ENCODE measurements at regions not wholly inside any gene's neighbourhood (a gene's known extent, or its start where the extent isn't known, plus 50 kb on each side); places are given as distances from the start of the nearest gene placed in this dataset.
"Not testable (repeated sequence)": the region's sequence is repeated elsewhere in the genome, so short reads cannot be mapped to it uniquely, and the experiment has no call there.

DNA sequence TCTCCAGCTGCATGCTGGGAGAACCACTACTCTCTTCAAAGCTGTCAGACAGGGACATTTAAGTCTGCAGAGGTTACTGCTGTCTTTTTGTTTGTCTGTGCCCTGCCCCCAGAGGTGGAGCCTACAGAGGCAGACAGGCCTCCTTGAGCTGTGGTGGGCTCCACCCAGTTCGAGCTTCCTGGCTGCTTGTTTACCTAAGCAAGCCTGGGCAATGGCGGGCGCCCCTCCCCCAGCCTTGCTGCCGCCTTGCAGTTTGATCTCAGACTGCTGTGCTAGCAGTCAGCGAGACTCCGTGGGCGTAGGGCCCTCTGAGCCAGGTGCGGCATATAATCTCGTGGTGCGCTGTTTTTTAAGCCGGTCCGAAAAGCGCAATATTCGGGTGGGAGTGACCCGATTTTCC is 215.0 kb downstream of the STIM2 start:
- DNase-seq, H3K9me3 ChIP-seq, H3K36me3 ChIP-seq, H3K27me3 ChIP-seq, H3K27ac ChIP-seq, H3K4me3 ChIP-seq, H3K4me1 ChIP-seq: not testable (repeated sequence)

DNA sequence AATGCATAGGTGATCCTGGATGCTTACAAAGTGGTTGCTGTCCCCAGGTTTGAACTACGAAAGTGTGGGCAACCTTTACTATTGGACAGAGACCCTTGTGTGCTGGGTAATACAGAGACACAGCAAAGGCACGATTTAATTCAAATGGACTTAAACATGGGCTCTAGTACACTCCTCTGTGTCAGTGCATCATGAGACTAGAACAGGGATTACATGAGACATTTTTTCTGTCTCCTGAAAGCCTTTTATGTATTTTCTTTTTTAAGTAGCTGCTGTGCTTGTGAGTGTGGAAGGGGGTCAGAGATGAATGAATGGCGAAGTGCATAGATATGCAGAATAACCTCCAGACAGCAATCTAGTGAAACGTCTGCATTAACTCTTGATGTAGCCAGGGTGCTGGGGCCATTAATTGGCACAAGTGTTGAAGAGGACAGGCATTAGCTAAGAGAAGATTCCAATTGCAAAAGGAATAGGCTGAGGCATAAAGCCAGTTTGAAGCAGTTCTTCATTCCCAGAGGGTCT is 218.4 kb downstream of the STIM2 start:
- no peak for DNase-seq
- Histone ChIP-seq H3K27me3 (no peaks in the 10 kb centered on the region), H3K27ac (no peak overlapping the region), H3K36me3 (no peaks in the 10 kb centered on the region), H3K4me1 (no peaks in the 10 kb centered on the region), H3K9me3 (no peaks in the 10 kb centered on the region), H3K4me3 (no peak overlapping the region)
- TF ChIP-seq CTCF (IDR thresholded peaks at IDR 0.05) (no peak), POLR2A (IDR thresholded peaks at IDR 0.05) (no peak)

DNA sequence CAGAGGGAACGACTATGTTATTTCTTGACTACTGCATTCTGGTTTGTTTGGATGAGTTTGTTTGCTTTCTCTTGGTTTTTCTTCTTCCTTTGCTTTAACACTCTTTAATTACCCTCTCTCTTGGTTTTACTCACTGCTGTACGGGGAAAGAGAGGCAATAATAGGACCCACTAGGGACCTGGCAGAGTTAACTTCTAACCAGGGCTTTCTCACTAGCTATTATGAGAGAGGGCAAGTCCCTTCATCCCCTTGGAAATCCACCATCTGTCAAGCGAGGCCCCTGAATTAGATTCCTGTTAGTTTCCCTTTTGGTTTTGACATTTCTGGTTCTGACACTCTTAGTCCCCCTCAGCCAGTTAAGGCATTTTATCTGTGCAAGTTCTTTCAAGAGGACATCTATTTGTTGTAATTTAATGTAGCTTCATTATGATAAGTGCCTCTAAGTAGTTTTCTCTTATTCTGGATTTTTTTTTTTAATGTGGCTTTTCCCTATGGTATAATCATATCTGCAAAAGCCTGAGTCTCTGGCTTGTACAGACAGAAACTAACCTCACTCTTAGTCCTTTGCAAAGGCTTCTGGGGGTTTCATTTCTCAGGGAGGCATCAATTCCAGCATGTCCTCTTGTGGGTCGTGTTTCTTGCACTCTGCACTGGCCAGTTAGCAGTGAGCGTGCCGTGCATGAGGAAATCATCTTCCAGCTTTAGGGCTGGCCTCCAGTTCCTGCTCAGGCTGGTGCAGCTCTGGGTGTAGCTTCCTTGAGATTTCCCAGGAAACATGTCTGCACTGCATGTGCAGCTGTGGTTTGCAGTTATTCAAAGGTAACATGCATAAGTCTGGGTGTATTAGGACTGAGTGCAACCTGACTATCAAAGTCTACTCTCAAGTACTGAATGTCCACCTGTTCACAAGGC is 221.3 kb downstream of the STIM2 start:
- Histone ChIP-seq H3K36me3 (no peaks in the 10 kb centered on the region), H3K4me3 (no peak overlapping the region), H3K9me3 (no peaks in the 10 kb centered on the region), H3K4me1 (peaks cover 0 to 11% (median 0%) of the 10 kb centered on the region in 4 donors), H3K27me3 (peaks cover 0 to 6% of the 10 kb centered on the region in 2 donors), H3K27ac (no peak overlapping the region)
- no peak for TF ChIP-seq CTCF (IDR thresholded peaks at IDR 0.05)
- no peak for TF ChIP-seq POLR2A (IDR thresholded peaks at IDR 0.05)
- no peak for DNase-seq

GRCh38 chr4:27082776-27083175 is 222.1 kb downstream of the STIM2 start:
- no peak for DNase-seq
- no peak for TF ChIP-seq POLR2A (IDR thresholded peaks at IDR 0.05)
- TF ChIP-seq CTCF (IDR thresholded peaks at IDR 0.05) = no peak
- Histone ChIP-seq H3K4me1 (peaks cover 0 to 11% (median 0%) of the 10 kb centered on the region in 4 donors), H3K4me3 (no peak overlapping the region), H3K9me3 (no peaks in the 10 kb centered on the region), H3K27ac (no peak overlapping the region), H3K36me3 (no peaks in the 10 kb centered on the region), H3K27me3 (peaks cover 0 to 6% of the 10 kb centered on the region in 2 donors)

DNA sequence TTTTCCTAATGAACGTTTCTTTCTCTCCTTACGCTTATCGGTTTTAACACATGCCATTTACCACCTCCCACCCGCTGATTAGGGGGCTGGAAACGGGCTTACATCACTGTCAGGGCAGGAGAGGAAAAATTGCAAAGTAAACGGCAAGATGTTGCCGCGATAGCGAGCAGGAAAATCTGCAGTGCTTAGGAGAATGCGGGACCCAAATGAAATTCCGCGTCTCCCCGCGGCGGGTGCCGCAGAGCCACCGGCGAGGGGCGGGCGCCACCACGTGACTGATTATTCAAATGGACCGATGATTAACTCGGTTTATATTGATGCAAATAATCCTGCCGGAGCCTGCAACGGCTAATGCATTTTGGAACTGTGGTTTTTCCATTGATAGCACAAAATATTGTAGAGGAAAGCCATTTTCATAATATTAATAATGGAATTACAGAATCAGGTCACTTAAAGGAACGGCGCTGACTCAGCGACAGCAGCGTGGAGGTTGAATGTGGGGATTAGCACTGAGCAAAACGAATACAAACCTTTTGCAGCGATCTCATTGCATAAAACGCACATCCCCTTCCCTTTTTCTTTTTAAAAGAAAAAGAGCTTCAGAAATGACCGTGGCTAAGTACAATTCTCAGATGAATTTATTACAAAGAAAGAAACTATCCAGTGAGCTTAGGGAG is 224.2 kb downstream of the STIM2 start:
- no peaks in the 10 kb centered on the region for H3K36me3 ChIP-seq
- H3K9me3 ChIP-seq = no peaks in the 10 kb centered on the region
- H3K27ac ChIP-seq = no peak overlapping the region
- peak overlapping the region in 2 of 4 donors; percentile 25 to 34 for H3K4me3 ChIP-seq
- peaks cover 0 to 6% of the 10 kb centered on the region in 2 donors for H3K27me3 ChIP-seq
- H3K4me1 ChIP-seq = peaks cover 0 to 11% (median 0%) of the 10 kb centered on the region in 4 donors
- TF ChIP-seq CTCF (IDR thresholded peaks at IDR 0.05) = peak in 2 of 6 experiments; percentile 14 to 29
- no peak for TF ChIP-seq POLR2A (IDR thresholded peaks at IDR 0.05)
- peak in 2 of 3 donors; percentile 18 to 53 for DNase-seq

DNA sequence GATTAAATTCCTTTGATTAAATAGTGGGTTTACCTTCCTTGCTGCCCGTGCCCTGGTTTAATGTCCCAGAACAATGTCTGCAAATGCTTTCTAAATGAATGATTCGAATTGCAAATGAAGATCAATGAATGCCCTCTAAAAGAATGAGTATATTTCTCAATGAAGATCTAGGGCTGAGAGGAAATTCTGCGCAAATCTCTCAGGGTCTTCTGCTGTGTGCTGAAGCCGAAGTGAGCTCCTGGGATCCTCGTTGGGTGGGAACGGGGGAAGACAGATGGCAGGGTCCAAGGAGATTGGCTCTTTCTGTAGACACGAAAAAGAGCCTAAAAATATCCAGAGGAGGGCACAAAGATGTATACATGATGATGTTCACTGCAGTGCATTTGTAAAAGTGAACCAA is 224.8 kb downstream of the STIM2 start:
- peaks cover 0 to 6% of the 10 kb centered on the region in 2 donors for H3K27me3 ChIP-seq
- H3K36me3 ChIP-seq = no peaks in the 10 kb centered on the region
- H3K4me3 ChIP-seq = no peak overlapping the region
- TF ChIP-seq POLR2A (IDR thresholded peaks at IDR 0.05) = no peak
- TF ChIP-seq CTCF (IDR thresholded peaks at IDR 0.05) = no peak
- H3K4me1 ChIP-seq = peaks cover 0 to 11% (median 0%) of the 10 kb centered on the region in 4 donors
- H3K27ac ChIP-seq = no peak overlapping the region
- no peak for DNase-seq
- no peaks in the 10 kb centered on the region for H3K9me3 ChIP-seq
